AG09319 (cell line): ENCODE measurements at regions not wholly inside any gene's neighbourhood (a gene's known extent, or its start where the extent isn't known, plus 50 kb on each side); places are given as distances from the start of the nearest gene placed in this dataset.

Experiments
- DNase-seq: peaks from one replicate; pipeline ENCODE4 v3.0.0-alpha.2; 2010; ENCODE audit warnings: low read depth; ENCODE audit errors: extremely low read depth
- CTCF ChIP-seq: IDR thresholded peaks from 2 replicates; pipeline ENCODE4 v1.5.1; 2011; ENCODE audit warnings: low read depth, mild to moderate bottlenecking, inconsistent platforms, low read length, moderate library complexity

GRCh38 chr16:27718201-27719105, 168.5 kb downstream of the KATNIP start:
- DNase-seq: no peak
- no peak for TF ChIP-seq CTCF

- DNase-seq: no peak
- no peak for TF ChIP-seq CTCF
Measured at GRCh38 chr16:27719106-27719445, 169.1 kb downstream of the KATNIP start.

- no peak for DNase-seq
- TF ChIP-seq CTCF: no peak
Measured at GRCh38 chr16:27720731-27721530, 171.0 kb downstream of the KATNIP start.

- peak; percentile 97 for DNase-seq
- no peak for TF ChIP-seq CTCF
Measured at GRCh38 chr16:27721531-27722181, 171.7 kb downstream of the KATNIP start.

- no peak for DNase-seq
- no peak for TF ChIP-seq CTCF
Measured at GRCh38 chr16:27722207-27722606, 172.3 kb downstream of the KATNIP start.

GRCh38 chr16:27722892-27723450, 173.0 kb downstream of the KATNIP start:
- DNase-seq: no peak
- no peak for TF ChIP-seq CTCF
